Stimulated activated CD4-positive, alpha-beta T cell treated with anti-CD3 and anti-CD28 coated beads, Interleukin-15, amount 100 ng/mL, for 1 hour (primary cell): ENCODE measurements at regions not wholly inside any gene's neighbourhood (a gene's known extent, or its start where the extent isn't known, plus 50 kb on each side); places are given as distances from the start of the nearest gene placed in this dataset.

Source experiments
- DNase-seq, 2 donors: peaks; one replicate each; pipeline ENCODE4 v3.0.0-alpha.2; 2020; ENCODE audit warnings: low read depth in 1 of 2, low spot score in 1 of 2

- DNase-seq = no peak
Observed at GRCh38 chr2:2932189-2932588, 445.4 kb downstream of the EIPR1 start.

GRCh38 chr2:2931318-2932075 lies 446.1 kb downstream of the EIPR1 start:
- no peak for DNase-seq

DNA sequence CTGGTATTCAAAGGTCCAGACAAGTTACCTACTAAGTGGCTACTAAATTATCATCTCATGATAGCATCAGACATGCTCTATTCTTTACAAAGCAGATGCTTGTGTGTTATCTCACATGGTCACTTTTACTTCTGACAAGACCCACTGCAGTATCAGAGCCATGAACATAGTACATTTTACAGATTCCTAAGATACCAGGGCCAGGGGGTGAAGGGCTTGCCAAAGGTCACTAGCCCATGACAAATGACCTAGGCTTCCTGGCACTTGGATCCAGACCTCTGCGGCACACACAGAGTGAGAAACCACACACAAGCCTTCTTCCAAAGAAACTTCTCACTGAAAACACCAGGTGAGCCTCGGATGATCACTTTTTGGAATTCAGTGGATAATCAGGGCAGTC lies 446.8 kb downstream of the EIPR1 start:
- no peak for DNase-seq

- no peak for DNase-seq
Observed at GRCh38 chr2:2926858-2927175, 450.8 kb downstream of the EIPR1 start.

- DNase-seq = no peak
Observed at GRCh38 chr2:2926009-2926857, 451.4 kb downstream of the EIPR1 start.

- DNase-seq = no peak
Observed at GRCh38 chr2:2922156-2922555, 455.5 kb downstream of the EIPR1 start.

DNA sequence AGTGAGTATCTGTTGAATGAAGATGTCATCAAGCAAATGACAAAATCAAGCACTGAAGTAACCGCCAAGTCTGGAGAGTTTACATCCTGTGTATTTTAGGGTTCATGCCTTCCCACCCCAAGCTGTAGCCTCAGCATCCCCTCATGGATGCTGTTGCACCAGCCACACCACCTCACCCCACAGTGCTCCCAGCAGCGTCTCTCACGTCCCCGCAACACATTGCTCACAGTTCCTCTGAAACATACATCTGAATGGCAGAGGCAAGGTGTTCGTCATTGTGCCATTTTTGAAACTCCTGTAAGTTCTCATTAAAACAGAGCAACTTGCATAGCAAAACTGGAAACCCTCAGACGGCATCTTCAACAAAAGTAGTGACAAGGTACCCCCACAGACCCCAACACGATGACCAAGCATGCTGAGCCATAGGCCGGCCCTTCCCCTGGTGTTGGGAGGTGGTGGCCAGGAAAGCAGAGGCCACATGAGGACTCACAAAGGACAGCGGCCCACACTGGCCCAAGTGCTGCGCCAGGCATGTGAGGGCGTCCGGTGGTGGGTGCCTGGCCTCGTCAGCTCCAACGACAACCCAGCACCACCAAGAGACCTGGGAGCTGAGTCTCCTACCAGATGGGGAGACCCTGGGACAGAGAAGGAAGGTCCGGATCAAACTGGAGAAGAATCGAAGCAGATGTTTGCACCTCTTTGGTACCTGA lies 456.5 kb downstream of the EIPR1 start:
- DNase-seq = no peak

DNA sequence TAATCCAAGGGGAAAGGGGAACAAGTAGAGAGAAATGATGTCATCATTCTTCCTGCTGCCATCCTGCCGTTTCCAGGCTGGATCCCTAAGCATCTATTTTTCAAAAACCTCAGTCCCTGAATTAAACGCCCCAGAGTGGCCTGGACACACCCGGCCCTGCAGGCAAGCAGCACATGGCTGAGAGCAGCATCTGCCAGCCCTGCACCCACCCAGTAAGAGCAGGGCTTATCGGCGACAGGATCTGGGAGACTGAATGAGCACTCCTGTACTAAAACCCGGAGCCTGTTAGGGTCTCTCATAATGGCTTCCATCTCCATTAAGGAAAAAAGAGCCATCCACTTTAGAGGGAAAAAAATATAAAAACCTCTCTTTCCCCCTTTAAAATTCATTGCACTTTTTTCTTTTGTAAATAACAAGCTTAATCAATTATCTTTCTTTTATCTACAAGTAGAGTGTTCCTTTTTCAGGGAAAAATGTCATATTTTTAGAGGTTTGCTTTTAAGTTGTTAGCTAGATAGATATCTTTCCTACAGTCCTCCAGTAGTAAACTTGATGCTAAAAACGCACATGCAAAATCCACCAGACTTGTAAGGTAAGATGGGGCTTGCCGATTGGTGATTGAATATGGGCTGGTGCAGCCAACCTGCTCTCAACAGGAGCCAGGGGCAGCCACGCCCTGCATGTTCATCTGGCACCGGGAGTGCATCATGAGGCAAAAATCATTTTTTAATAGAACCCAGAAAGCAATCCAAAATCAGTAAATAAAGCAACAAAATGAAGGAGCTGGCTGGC lies 457.8 kb downstream of the EIPR1 start:
- no peak for DNase-seq

DNA sequence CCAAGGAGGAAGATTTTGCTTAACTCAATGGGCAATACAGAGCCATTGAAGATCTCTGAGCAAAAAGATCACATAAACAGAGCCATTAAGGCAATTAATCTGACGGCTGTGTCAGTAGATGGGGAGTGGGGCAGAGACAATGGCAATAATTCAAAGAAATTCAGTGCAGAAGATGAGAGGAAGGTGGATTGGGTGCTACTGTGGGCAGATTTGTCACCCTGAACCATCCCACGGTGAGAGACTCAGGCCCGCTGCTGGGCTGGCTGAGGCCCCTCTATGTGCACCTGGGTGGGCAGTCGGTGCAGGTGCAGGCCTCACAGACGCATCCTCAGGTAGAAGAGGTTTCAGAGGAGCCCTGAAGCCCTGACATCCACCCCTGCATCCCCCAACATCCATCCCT lies 458.6 kb downstream of the EIPR1 start:
- DNase-seq = no peak

GRCh38 chr2:2916621-2917020 lies 461.0 kb downstream of the EIPR1 start:
- DNase-seq = no peak

DNA sequence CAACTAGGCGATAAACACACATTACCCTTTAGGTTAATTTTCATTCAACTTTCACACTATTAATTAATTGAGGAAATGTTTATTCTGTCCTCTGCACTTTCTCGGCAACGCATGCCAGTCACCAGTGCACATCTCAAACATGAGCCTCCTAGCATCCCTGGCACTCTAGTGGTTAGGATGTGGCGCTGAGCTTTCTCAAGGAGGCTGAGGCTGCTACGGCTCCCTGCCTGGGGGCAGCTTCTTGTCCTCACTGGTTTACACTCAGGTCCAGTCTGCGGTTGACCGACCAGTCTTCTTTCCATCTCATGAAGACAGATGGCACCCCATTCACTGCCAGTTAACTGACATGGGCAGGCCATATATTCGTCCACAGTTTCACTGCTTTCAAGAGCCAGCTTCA lies 463.4 kb downstream of the EIPR1 start:
- no peak for DNase-seq

- no peak for DNase-seq
Observed at GRCh38 chr2:2913601-2914120, 464.0 kb downstream of the EIPR1 start.

GRCh38 chr2:2912731-2913130 lies 464.9 kb downstream of the EIPR1 start:
- no peak for DNase-seq

- no peak for DNase-seq
Observed at GRCh38 chr2:2912293-2912692, 465.3 kb downstream of the EIPR1 start.

- no peak for DNase-seq
Observed at GRCh38 chr2:2910259-2910658, 467.4 kb downstream of the EIPR1 start.

DNA sequence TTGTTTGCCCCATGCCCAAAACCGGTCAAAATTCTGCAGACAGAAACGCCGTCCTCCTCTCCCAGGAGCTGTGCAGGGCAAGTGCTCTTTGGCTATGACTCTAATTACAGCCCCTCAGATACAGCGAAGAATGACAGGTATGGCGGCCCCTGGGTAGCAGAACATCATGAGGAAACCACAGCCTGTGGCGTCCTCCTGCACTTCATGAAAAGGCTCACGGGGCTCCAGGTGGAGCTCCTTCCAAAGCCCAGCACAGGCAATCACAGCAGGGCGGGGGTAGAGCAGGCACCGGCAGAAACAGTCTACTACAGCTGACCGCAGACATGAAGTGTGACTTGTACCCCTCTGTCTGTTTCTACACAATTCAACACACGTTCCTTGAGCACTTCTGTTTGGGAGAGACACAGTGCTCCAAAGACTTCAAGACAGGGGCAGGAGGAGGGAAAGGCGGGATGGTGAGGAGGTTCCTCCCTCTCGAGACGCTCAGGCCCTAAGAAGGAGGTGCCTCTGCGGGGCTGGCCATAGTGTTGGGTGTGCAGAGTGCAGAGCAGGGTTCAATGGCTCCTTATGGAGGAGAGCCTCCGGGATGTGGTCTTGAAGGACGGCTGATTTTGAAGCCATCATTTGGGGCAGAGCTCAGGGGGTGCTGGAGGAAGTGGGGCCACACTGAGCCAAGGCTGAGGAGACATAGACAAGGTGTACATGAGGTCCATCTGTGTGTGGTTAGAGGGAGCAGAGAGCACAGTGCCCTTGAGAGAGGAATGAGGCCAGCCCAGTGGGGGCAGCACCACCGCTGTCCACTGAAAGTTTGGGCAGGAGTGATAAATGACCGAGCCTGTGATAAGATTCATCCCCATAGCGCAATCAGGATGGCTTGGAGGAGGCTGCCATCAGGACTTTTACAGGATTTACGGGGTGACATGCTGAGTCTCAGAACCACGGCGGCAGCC lies 468.3 kb downstream of the EIPR1 start:
- DNase-seq = no peak

DNA sequence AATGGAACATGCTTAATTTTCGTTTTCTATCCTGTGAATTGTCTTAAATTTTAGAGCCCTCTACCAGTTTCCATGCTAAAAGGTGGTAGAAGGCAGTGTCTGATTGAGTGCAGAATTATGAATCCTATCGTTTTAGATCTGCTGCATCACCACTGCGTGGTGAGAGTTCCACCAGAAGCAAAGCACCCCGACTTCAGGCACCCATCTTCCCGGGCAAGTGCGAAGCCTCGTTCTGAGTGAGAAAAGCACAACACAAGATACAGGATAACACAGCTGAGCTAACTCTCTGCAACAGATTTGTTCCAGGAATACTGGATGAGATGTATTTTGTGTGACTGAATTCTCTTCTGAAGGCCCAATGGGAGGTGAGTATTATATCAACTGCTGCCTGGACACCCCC lies 471.5 kb downstream of the EIPR1 start:
- DNase-seq = no peak

- DNase-seq = no peak
Observed at GRCh38 chr2:2904721-2905350, 472.8 kb downstream of the EIPR1 start.

DNA sequence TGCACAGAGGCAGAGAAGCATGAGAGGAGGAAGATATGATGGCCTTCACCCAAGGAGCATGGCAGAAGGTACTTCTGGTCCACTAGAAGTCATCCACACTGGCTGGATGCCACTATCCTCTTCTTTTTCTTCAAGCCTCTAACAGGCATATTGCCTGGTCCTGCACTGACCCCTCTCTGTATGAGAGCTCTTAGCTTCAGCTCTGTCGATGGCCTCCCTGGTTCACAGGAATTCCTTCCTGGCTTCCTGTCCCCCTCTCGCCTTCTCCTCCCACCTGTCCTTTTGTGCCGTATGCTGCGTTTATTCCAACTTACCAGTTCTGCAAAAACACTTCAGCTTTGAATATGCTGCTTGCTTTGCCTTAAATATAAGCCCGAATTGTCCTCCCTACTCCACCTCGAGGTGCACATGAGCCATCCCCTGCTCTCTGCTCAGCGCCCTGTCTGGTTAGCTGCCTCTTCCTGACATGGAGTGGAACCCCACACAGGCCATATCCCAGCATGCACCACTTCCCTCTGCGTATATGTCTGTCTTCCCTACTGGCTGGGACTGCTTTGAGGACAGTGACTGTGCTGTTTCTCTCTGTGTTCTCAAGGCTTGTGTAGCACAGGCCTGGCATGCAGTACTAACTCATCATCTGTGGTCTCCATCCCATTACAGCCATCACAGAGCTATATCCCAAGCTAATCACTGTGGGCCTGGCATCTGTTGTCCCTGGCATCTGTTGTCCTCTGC lies 474.9 kb downstream of the EIPR1 start:
- no peak for DNase-seq
